K562 (cell line): ENCODE measurements at regions not wholly inside any gene's neighbourhood (a gene's known extent, or its start where the extent isn't known, plus 50 kb on each side); places are given as distances from the start of the nearest gene placed in this dataset.

Source experiments
- ATAC-seq: fragments of 200-7000 bp; cut with Tn5 transposase; 3 replicates; pipeline ENCODE4 v1.9.1; 2020; ENCODE audit warnings: moderate library complexity
- BruUV-seq: library from RNA; stranded (reverse); fragments of 400-500 nt; replicated peaks from 2 replicates; lab custom pipeline; 2021; lab: Mats Ljungman, UMichigan
- CTCF ChIA-PET: fragments of 300-600 bp; formaldehyde crosslinking; extraction: SDS; loops from one replicate; lab custom pipeline; 2021; ENCODE audit warnings: low intra/inter-chr PET ratio; lab: Yijun Ruan, JAX
- POLR2A ChIA-PET: fragments of 300-600, 350-650 bp; sonication (Branson Sonifier 250); formaldehyde crosslinking; extraction: SDS; loops from one replicate; lab custom pipeline; 2021; ENCODE audit warnings: antibody characterized with exemption, inconsistent platforms; lab: Yijun Ruan, JAX
- DNase-seq, 4 experiments: peaks; one replicate each; pipeline versions ENCODE4 v3.0.0 to v3.0.0-alpha.2; 2011 to 2018; ENCODE audit warnings: low spot score in 3 of 4, mixed read lengths in 3 of 4; ENCODE audit errors: extremely low read depth in 1 of 4
- FAIRE-seq: peaks from 2 replicates; lab custom pipeline; 2011; peaks lifted over from hg19 to GRCh38; lab: Jason Lieb, UNC
- H2AFZ ChIP-seq: 2 replicates; pipeline ENCODE4 v1.6.0; 2011; ENCODE audit warnings: low read depth, low read length, control low read depth, inconsistent platforms
- H3K27ac ChIP-seq: fragments of 200-600 bp; 3 replicates; pipeline ENCODE4 v1.8.0; 2011; ENCODE audit warnings: low read depth, mild to moderate bottlenecking, control low read depth, inconsistent platforms, low read length, moderate library complexity, mixed read lengths; ENCODE audit errors: extremely low read depth
- H3K27me3 ChIP-seq, 2 experiments: fragments of 300-600 bp in 1 of 2; 2 replicates in 1 of 2; 3 replicates in 1 of 2; pipeline versions ENCODE4 v1.6.0 to v1.8.0; 2011; ENCODE audit warnings: inconsistent platforms in 2 of 2, low read length in 2 of 2, mild to moderate bottlenecking in 1 of 2, mixed read lengths in 1 of 2, moderate library complexity in 1 of 2; ENCODE audit not compliant: control insufficient read depth in 2 of 2, insufficient read depth in 2 of 2
- H3K36me3 ChIP-seq: fragments of 300-600 bp; 3 replicates; pipeline ENCODE4 v1.8.0; 2011; ENCODE audit warnings: mild to moderate bottlenecking, low read length, inconsistent platforms; ENCODE audit not compliant: control insufficient read depth, insufficient read depth
- H3K4me1 ChIP-seq, 2 experiments: fragments of 200-600 bp in 1 of 2; replicated peaks in 1 of 2; 2 replicates in 1 of 2; 3 replicates in 1 of 2; pipeline versions ENCODE4 v1.5.1 to v1.8.0; 2011; ENCODE audit warnings: inconsistent platforms in 2 of 2, low read length in 2 of 2, mild to moderate bottlenecking in 1 of 2, mixed read lengths in 1 of 2, moderate library complexity in 1 of 2; ENCODE audit not compliant: control insufficient read depth in 2 of 2, insufficient read depth in 2 of 2
- H3K4me2 ChIP-seq: 2 replicates; pipeline ENCODE4 v1.6.1; 2011; ENCODE audit warnings: low read length, control low read depth, inconsistent platforms, mixed read lengths; ENCODE audit not compliant: insufficient read depth
- H3K4me3 ChIP-seq: fragments of 200-600 bp; sonication (generic), shearing (Covaris generic); 2 replicates; pipeline ENCODE4 v1.5.1; 2016; ENCODE audit warnings: control low read depth, inconsistent platforms
- H3K79me2 ChIP-seq: fragments of 200-600 bp; 3 replicates; pipeline ENCODE4 v1.8.0; 2011; ENCODE audit warnings: low read length, inconsistent platforms; ENCODE audit not compliant: control insufficient read depth, insufficient read depth
- H3K9ac ChIP-seq, 2 experiments: 2 replicates each; pipeline versions ENCODE4 v1.6.0 to v1.6.1; 2011; ENCODE audit warnings: low read depth in 2 of 2, low read length in 2 of 2, control low read depth in 1 of 2, inconsistent platforms in 1 of 2, mild to moderate bottlenecking in 1 of 2, mixed read lengths in 1 of 2; ENCODE audit not compliant: insufficient read depth in 1 of 2
- H3K9me1 ChIP-seq: one replicate; pipeline ENCODE4 v1.6.0; 2011; ENCODE audit warnings: inconsistent platforms, mild to moderate bottlenecking, low read length, moderate library complexity; ENCODE audit not compliant: control insufficient read depth, insufficient read depth
- H3K9me3 ChIP-seq: replicated peaks from 2 replicates; pipeline ENCODE4 v1.5.1; 2011; ENCODE audit warnings: low read depth, low read length, inconsistent platforms; ENCODE audit not compliant: control insufficient read depth, insufficient read depth
- H4K20me1 ChIP-seq: replicated peaks from 2 replicates; pipeline ENCODE4 v1.6.1; 2011; ENCODE audit warnings: low read length, inconsistent platforms, mixed read lengths; ENCODE audit not compliant: control insufficient read depth, insufficient read depth
- ARID1B ChIP-seq: fragments of 450-650 bp; IDR thresholded peaks from 2 replicates; pipeline ENCODE4 v1.6.1; 2016; ENCODE audit warnings: antibody characterized with exemption, mild to moderate bottlenecking, inconsistent platforms
- CAMTA2 ChIP-seq: fragments of 250-450 bp; sonication (Bioruptor Pico); conservative IDR thresholded peaks from 2 replicates; pipeline ENCODE4 v1.5.1; 2022
- CREB1 ChIP-seq, 2 experiments: sonication (generic) in 1 of 2; formaldehyde crosslinking in 1 of 2; IDR thresholded peaks; 2 replicates each; pipeline versions ENCODE4 v1.6.1 to v1.8.0; 2012 to 2022; ENCODE audit warnings: inconsistent platforms in 1 of 2, mild to moderate bottlenecking in 1 of 2, missing genetic modification reagents in 1 of 2, moderate library complexity in 1 of 2
- ESRRB ChIP-seq: fragments of 250-450 bp; sonication (Bioruptor Pico); IDR thresholded peaks from 2 replicates; pipeline ENCODE4 v1.5.0; 2020; ENCODE audit warnings: mild to moderate bottlenecking, moderate library complexity, borderline replicate concordance
- FIP1L1 ChIP-seq: fragments of 200-400 bp; formaldehyde crosslinking; IDR thresholded peaks from 2 replicates; pipeline ENCODE4 v1.6.1; 2018; ENCODE audit warnings: mild to moderate bottlenecking, low read depth, low read length; ENCODE audit not compliant: poor library complexity, severe bottlenecking
- KLF6 ChIP-seq: fragments of 250-450 bp; sonication (Bioruptor Pico); IDR thresholded peaks from 2 replicates; pipeline ENCODE4 v1.4.0; 2020; ENCODE audit warnings: mild to moderate bottlenecking, moderate library complexity, borderline replicate concordance
- NFIX ChIP-seq: fragments of 250-450 bp; sonication (Bioruptor Pico); IDR thresholded peaks from 2 replicates; pipeline ENCODE4 v1.4.0; 2020; ENCODE audit warnings: low read depth, mild to moderate bottlenecking, moderate library complexity
- ZBTB17 ChIP-seq: fragments of 450-650 bp; formaldehyde crosslinking; IDR thresholded peaks from 2 replicates; pipeline ENCODE4 v1.4.0; 2020; ENCODE audit warnings: mild to moderate bottlenecking
- ZNF699 ChIP-seq: fragments of 250-450 bp; sonication (Bioruptor Pico); IDR thresholded peaks from 2 replicates; pipeline ENCODE4 v1.8.0; 2021; ENCODE audit warnings: mild to moderate bottlenecking, moderate library complexity; ENCODE audit not compliant: insufficient replicate concordance
- ZNF707 ChIP-seq: fragments of 250-450 bp; sonication (Bioruptor Pico); conservative IDR thresholded peaks from 2 replicates; pipeline ENCODE4 v1.8.0; 2022; ENCODE audit warnings: inconsistent platforms, mild to moderate bottlenecking, moderate library complexity
- ZNF76 ChIP-seq: fragments of 250-450 bp; sonication (Bioruptor Pico); IDR thresholded peaks from 2 replicates; pipeline ENCODE4 v1.4.0; 2020; ENCODE audit warnings: mild to moderate bottlenecking, moderate library complexity, borderline replicate concordance
- ZNF830 ChIP-seq: fragments of 250-450 bp; sonication (Bioruptor Pico); IDR thresholded peaks from 2 replicates; pipeline ENCODE4 v1.5.0; 2021; ENCODE audit warnings: mild to moderate bottlenecking
- WGBS: fragments of 100-300 bp; shearing (Covaris generic); methylation state at CpG from one replicate; pipeline ENCODE4 v1.1.6; 2016; ENCODE audit warnings: low coverage, mixed read lengths; ENCODE audit not compliant: insufficient coverage; ENCODE audit errors: missing lambda C conversion rate; 5-methylcytosine and 5-hydroxymethylcytosine counted together
- in situ Hi-C: fragments of 300-500 bp; cut with MboI; formaldehyde crosslinking; loops from 4 replicates; pipeline ENCODE4 v1.15.0; 2018; ENCODE audit warnings: inconsistent platforms, mixed read lengths
- intact Hi-C: fragments of 100-400 bp; cut with micrococcal nuclease; formaldehyde crosslinking; loops from 2 replicates; pipeline ENCODE4 v1.14.2; 2022
- TF ChIP-seq, protein P1 (sequence below): fragments of 450-650 bp; formaldehyde crosslinking; conservative IDR thresholded peaks from 2 replicates; pipeline ENCODE4 v1.4.0; 2022; ENCODE audit warnings: mild to moderate bottlenecking, missing genetic modification characterization
- TF ChIP-seq, protein P2 (sequence below): sonication (generic); formaldehyde crosslinking; IDR thresholded peaks from 2 replicates; pipeline ENCODE4 v1.8.0; 2022; ENCODE audit warnings: missing genetic modification reagents, mild to moderate bottlenecking, borderline replicate concordance
- TF ChIP-seq, protein P3 (sequence below): fragments of 250-450 bp; sonication (Bioruptor Pico); IDR thresholded peaks from 2 replicates; pipeline ENCODE4 v1.8.0; 2022; ENCODE audit warnings: moderate library complexity, mild to moderate bottlenecking, inconsistent platforms
- TF ChIP-seq, protein P4 (sequence below), 2 experiments: fragments of 200-800 bp in 1 of 2; sonication (Bioruptor generic) in 1 of 2; sonication (generic) in 1 of 2; formaldehyde crosslinking in 1 of 2; IDR thresholded peaks in 1 of 2; conservative IDR thresholded peaks in 1 of 2; 2 replicates each; pipeline versions ENCODE4 v1.5.0 to v1.6.1; 2016 to 2020; ENCODE audit warnings: missing compliant biosample characterization in 1 of 2, missing genetic modification characterization in 1 of 2, missing genetic modification reagents in 1 of 2

DNA sequence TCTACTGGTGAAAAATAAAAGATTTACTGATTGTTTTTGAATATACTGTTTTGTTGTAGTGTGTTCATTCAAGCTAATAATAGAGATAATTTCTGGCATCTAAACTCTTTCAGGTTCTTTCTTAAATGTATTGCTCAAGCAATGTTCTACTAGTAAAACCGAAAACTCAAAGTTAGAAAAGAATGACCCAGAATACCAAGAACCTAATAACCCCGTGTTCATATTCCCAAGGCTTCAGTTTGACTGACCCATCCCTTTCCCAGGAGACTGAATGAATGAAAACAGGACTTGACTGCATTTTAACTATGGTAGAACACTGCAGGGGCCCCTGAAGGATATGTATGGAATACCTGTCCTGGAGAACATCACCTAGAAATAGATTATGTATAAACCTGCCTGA, 375.3 kb downstream of the MAFB start:
- ATAC-seq = no peak
- Histone ChIP-seq H3K4me3 (no peak overlapping the region), H3K27me3 (no peaks in the 10 kb centered on the region), H2AFZ (no peak overlapping the region), H3K79me2 (no peaks in the 10 kb centered on the region), H3K27ac (no peak overlapping the region), H3K9ac (no peak overlapping the region), H3K4me2 (no peak overlapping the region), H3K9me1 (no peaks in the 10 kb centered on the region), H3K36me3 (no peaks in the 10 kb centered on the region), H3K9me3 (no peaks in the 10 kb centered on the region), H3K4me1 (no peaks in the 10 kb centered on the region), H4K20me1 (no peaks in the 10 kb centered on the region)
- no peak for DNase-seq
- FAIRE-seq = no peak
- no peak for TF ChIP-seq NFIX
- TF ChIP-seq FIP1L1 = no peak
- TF ChIP-seq, protein P1, sequence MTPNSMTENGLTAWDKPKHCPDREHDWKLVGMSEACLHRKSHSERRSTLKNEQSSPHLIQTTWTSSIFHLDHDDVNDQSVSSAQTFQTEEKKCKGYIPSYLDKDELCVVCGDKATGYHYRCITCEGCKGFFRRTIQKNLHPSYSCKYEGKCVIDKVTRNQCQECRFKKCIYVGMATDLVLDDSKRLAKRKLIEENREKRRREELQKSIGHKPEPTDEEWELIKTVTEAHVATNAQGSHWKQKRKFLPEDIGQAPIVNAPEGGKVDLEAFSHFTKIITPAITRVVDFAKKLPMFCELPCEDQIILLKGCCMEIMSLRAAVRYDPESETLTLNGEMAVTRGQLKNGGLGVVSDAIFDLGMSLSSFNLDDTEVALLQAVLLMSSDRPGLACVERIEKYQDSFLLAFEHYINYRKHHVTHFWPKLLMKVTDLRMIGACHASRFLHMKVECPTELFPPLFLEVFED (CRISPR knock-in tag) = no peak
- no peak for TF ChIP-seq ARID1B
- TF ChIP-seq ZNF707 = no peak
- TF ChIP-seq, protein P2, sequence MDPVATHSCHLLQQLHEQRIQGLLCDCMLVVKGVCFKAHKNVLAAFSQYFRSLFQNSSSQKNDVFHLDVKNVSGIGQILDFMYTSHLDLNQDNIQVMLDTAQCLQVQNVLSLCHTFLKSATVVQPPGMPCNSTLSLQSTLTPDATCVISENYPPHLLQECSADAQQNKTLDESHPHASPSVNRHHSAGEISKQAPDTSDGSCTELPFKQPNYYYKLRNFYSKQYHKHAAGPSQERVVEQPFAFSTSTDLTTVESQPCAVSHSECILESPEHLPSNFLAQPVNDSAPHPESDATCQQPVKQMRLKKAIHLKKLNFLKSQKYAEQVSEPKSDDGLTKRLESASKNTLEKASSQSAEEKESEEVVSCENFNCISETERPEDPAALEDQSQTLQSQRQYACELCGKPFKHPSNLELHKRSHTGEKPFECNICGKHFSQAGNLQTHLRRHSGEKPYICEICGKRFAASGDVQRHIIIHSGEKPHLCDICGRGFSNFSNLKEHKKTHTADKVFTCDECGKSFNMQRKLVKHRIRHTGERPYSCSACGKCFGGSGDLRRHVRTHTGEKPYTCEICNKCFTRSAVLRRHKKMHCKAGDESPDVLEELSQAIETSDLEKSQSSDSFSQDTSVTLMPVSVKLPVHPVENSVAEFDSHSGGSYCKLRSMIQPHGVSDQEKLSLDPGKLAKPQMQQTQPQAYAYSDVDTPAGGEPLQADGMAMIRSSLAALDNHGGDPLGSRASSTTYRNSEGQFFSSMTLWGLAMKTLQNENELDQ (CRISPR knock-in tag) = no peak
- no peak for TF ChIP-seq ZNF830 (CRISPR knock-in tag)
- TF ChIP-seq ZNF76 (CRISPR knock-in tag) = no peak
- no peak for TF ChIP-seq ESRRB (CRISPR knock-in tag)
- TF ChIP-seq KLF6 (CRISPR knock-in tag) = no peak
- no peak for TF ChIP-seq ZBTB17 (CRISPR knock-in tag)
- TF ChIP-seq, protein P3, sequence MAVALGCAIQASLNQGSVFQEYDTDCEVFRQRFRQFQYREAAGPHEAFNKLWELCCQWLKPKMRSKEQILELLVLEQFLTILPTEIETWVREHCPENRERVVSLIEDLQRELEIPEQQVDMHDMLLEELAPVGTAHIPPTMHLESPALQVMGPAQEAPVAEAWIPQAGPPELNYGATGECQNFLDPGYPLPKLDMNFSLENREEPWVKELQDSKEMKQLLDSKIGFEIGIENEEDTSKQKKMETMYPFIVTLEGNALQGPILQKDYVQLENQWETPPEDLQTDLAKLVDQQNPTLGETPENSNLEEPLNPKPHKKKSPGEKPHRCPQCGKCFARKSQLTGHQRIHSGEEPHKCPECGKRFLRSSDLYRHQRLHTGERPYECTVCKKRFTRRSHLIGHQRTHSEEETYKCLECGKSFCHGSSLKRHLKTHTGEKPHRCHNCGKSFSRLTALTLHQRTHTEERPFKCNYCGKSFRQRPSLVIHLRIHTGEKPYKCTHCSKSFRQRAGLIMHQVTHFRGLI (CRISPR knock-in tag) = no peak
- no peak for TF ChIP-seq ZNF699 (CRISPR knock-in tag)
- TF ChIP-seq CREB1 (IDR thresholded peaks at IDR 0.05) = no peak
- TF ChIP-seq CREB1 (CRISPR knock-in tag; IDR thresholded peaks at IDR 0.05) = no peak
- TF ChIP-seq CAMTA2 = no peak
- TF ChIP-seq, protein P4, sequence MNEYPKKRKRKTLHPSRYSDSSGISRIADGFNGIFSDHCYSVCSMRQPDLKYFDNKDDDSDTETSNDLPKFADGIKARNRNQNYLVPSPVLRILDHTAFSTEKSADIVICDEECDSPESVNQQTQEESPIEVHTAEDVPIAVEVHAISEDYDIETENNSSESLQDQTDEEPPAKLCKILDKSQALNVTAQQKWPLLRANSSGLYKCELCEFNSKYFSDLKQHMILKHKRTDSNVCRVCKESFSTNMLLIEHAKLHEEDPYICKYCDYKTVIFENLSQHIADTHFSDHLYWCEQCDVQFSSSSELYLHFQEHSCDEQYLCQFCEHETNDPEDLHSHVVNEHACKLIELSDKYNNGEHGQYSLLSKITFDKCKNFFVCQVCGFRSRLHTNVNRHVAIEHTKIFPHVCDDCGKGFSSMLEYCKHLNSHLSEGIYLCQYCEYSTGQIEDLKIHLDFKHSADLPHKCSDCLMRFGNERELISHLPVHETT (CRISPR knock-in tag; conservative IDR thresholded peaks at IDR 0.05 in 1 of 2, IDR thresholded peaks at IDR 0.05 in 1 of 2) = no peak
- ChIA-PET POLR2A (interaction anchor here (0.6 kb wide), 1 partner anchor 159 kb away, joined by 4 read pairs; no protein-coding TSS in a partner anchor), CTCF (no interaction called here)
- BruUV-seq = no TSS peak
- in situ Hi-C loops = no loop called here
- WGBS = 0% methylated on average over 2 of the region's 2 CpGs
- intact Hi-C loops = no loop called here
